Medulla oblongata (tissue), 1 donor: ENCODE measurements at regions not wholly inside any gene's neighbourhood (a gene's known extent, or its start where the extent isn't known, plus 50 kb on each side); places are given as distances from the start of the nearest gene placed in this dataset.

Source experiments
- DNase-seq: peaks from one replicate; pipeline ENCODE4 v3.0.0-alpha.2; 2015; ENCODE audit errors: extremely low spot score

DNA sequence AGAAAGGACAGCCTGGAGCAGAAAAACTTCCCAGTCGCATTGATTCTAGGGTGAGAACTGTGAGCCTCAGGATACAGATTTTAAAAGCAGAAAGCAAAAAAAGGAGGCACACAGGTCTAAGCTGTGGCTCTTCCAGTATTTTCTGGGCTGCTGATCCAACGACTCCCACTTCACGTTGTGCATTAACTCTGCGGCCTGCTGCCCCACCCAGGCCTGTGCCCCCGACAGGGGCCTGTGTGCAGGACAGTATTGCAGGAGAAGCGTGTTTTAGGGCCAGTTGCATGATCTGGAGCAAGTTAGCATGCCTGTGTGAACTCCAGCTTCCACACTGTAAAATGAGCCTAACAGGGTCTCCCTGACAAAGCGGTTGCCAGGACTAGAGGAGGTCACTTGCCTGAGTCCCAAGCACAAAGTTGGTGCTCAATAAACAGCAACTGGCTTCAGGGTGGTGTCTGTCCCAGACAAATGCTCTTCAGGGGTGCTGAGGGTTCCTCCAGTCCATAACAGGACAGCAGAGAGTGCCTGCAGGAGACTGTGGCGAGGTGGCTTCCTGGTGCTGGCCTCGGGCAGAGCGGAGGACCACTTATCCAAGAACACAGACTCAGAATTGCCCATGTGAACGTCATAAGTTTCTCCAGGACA is 66.8 kb upstream of the RAB4A start:
- no peak for DNase-seq

DNA sequence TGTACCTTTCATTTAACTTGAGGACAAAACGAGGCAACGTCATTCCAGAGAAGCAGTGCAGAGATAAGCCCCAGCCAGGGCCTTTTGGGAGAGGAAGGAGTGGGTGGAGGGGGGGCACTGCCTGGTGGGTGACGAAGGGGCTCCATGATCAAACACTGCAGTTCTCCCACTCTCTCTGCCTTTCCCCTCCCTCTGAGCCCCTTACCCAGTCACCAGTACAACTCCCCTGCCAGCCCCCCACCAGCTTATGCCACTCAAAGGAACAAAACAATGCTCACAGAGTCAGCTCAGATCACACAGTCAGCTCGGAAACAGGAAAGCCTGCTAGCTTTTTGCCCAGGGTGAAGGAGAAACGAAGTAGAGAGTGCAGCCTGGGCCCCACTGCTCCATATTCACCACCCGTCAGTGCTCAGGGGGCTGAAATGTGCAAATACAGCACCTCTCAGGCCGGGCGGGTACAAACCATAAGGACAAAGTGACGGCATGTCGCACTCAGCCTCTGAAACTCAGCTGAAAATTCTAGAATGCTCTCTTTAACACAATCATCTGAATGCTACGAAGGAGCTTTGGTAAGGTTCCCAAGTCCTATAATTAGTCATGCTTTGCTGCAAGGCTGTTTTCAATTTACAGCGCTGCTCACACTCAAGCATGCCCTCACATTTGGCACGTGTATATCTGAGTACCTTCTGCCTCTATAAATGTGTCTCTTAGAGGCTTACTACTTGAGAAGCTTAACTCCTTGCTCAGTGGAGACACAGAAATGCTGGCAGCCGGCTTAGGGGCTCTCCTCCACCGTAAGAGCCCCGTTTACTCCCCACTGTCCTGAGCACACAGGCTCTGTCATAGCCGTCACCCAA is 65.8 kb upstream of the RAB4A start:
- DNase-seq: no peak

DNA sequence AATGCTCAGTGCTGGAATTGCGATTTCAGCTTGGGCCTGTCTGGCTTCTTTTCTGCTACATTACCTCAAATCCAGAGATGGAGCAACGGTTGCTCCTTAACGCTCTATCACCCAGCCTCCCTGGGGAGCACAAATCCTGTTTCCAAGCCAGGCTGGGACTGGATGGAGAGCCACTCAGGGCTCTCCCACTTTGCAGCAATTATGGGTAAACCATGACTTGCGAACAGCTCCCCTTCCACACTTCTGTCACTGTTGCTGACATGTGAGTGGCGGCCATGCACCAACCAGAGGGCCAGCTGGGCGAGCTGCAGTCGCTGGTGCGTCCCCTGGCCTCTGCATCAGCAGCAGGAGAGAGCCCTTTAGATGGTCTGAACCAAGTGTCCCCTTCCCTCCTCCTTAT is 65.1 kb upstream of the RAB4A start:
- no peak for DNase-seq

GRCh38 chr1:229207916-229208315 is 63.0 kb upstream of the RAB4A start:
- DNase-seq: no peak

DNA sequence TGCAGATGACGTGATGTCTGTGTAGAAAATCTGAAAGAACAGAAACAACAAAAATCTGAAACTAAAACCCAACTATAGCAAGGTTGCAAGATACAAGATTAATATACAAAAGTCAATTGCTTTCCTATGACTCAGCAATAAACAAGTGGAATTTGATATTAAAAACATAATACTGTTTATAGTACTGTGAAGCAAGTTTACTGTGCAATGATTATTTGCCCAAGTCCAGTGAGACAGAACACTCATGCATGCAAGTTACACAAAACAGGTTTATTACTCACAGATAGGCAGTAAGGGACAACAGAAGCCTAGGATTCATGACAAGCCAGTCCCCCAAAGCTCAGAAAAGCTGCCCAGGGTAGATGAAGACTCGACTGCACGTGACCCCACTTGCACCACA is 62.4 kb upstream of the RAB4A start:
- no peak for DNase-seq

GRCh38 chr1:229209386-229209785 is 61.5 kb upstream of the RAB4A start:
- no peak for DNase-seq

DNA sequence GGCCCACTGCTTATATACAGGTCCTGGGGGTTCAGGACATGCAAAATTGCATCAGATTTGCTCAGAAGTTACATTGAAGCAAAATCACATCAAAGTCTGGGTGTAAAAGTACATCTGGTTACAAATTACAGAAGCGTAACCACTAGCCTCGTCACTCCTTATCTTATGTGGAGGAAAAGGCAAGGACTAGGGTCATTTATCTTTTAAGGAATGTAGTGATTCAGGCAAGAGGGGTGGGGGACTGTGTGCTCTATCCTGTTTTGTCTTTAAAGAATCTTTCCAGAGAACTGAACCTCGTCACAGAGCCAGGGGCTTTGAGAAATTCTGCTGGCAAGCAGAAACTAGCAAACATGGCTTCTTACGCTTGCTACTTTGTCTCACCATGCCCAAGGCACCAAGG is 61.1 kb upstream of the RAB4A start:
- no peak for DNase-seq

DNA sequence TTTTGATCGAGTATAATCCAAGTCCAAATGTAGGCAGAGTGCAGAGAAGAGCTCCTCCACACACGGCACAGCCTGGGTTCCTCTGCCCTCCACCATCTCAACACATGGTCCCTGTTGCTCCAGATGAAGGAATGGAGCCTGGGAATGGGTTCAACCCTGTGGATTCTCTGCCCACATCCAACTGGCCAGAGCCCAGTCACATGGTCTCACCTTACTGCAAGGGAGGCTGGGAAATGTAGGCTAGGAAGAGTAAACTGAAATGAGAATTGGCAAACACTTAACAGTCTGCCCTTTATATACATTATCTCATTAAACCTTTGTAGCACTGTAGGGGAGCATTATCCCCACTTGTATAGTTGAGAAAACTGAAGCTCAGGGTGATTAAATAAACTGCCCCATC is 60.1 kb upstream of the RAB4A start:
- DNase-seq: no peak

DNA sequence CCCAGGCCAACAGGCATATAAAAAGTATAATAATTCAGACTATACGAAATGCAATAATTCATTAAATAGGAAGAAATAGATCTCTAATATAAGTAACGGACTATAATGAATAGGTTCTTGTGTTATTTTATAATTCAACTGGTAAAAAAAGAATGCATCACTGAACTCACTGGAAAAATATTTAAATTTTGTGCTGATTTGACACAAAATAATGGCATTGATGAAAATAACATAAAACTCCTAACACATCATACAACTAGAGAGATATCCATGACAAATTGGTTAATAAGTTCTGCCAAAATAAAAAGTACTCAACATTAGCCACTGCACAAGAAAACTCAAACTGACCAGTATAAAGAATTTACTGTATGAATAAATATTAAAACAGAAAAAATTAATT is 57.1 kb upstream of the RAB4A start:
- no peak for DNase-seq

- no peak for DNase-seq
Measured at GRCh38 chr1:229217716-229218115, 53.2 kb upstream of the RAB4A start.

DNA sequence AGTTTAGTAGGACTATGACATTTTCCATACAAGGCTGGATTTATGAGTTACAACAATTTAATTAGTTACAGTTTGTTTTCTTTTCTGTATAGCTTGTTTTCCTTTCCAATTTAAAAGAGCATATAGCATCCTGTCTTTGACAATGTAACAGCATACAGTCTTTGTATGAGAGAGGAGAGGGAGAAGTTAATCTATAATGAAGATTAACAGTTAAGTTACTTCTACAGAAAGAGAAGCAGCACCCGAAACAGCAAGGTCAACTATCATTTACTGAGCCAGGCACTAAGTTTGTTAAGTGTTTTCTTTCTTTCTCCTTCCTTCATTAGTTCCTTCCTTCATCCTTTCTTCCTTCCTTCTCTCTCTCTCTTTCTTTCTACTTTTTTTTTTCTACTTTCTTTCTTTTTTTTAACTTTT is 52.3 kb upstream of the RAB4A start:
- no peak for DNase-seq

- no peak for DNase-seq
Measured at GRCh38 chr1:229220163-229220846, 50.6 kb upstream of the RAB4A start.

DNA sequence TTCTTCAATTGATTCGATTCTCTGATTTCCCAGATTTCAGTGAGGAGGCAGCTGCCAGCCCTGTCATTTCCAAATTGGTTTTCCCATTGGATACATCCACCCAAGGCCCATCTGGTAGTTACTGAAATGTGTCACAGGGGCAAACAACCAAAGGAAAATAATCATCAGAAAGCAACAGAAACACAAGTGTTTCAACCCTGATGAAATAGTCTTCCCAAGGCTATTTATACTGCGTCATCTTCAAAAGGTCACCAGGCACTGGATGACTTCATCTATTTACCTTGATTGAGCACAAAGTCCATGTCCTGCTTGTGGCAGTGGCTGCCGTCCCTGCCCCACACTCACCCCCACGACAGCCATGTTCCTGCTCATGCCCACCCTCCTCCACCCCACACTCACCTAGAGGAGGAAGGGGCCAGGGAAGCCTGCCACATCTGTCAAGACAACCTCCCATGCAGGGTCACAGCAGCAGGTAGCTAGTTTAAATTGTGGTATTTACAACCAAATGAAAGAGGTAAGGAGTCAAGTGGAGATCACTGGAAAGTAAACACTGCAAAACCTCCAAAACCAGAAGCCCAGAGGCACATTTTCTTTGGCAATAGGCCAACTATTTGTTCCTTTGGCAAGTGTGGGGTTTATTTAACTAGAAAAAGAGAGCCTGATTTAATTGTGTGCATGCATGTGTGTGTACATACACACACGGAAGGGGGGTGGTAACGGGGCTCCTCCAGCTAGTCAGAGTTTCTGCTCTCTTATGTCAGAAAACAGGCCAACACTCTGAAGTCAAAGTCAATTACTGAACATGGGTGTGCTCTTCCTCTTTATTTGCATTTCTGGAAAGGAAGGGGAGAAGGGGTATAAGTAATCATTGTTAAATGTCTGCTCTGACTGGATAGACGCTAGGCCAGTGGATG is 49.5 kb upstream of the RAB4A start:
- DNase-seq: no peak
